Stomach smooth muscle (tissue), 2 donors: ENCODE measurements at regions not wholly inside any gene's neighbourhood (a gene's known extent, or its start where the extent isn't known, plus 50 kb on each side); places are given as distances from the start of the nearest gene placed in this dataset.
"Not testable (repeated sequence)": the region's sequence is repeated elsewhere in the genome, so short reads cannot be mapped to it uniquely, and the experiment has no call there.

ENCODE experiments used
- H3K27ac ChIP-seq: one replicate; pipeline ENCODE4 v1.7.0; 2013; ENCODE audit warnings: mild to moderate bottlenecking, low read length, inconsistent platforms
- H3K27me3 ChIP-seq, 2 donors: one replicate each; pipeline ENCODE4 v1.7.0; 2013; ENCODE audit warnings: low read length in 2 of 2; ENCODE audit not compliant: insufficient read depth in 2 of 2, control insufficient read depth in 1 of 2
- H3K36me3 ChIP-seq, 2 donors: one replicate each; pipeline ENCODE4 v1.7.0; 2013; ENCODE audit warnings: low read length in 2 of 2; ENCODE audit not compliant: control insufficient read depth in 2 of 2, insufficient read depth in 2 of 2
- H3K4me1 ChIP-seq: one replicate; pipeline ENCODE4 v1.7.0; 2013; ENCODE audit warnings: low read length; ENCODE audit not compliant: control insufficient read depth, insufficient read depth
- H3K4me3 ChIP-seq, 2 donors: one replicate each; pipeline ENCODE4 v1.7.0; 2013; ENCODE audit warnings: low read length in 2 of 2
- H3K9ac ChIP-seq, 2 donors: one replicate each; pipeline ENCODE4 v1.7.0; 2013; ENCODE audit warnings: low read length in 2 of 2, mild to moderate bottlenecking in 1 of 2
- H3K9me3 ChIP-seq, 2 donors: one replicate each; pipeline ENCODE4 v1.7.0; 2013; ENCODE audit warnings: low read length in 2 of 2; ENCODE audit not compliant: control insufficient read depth in 2 of 2
- donor health status: healthy.
- donor health status: Pancreatic carcinoma.

DNA sequence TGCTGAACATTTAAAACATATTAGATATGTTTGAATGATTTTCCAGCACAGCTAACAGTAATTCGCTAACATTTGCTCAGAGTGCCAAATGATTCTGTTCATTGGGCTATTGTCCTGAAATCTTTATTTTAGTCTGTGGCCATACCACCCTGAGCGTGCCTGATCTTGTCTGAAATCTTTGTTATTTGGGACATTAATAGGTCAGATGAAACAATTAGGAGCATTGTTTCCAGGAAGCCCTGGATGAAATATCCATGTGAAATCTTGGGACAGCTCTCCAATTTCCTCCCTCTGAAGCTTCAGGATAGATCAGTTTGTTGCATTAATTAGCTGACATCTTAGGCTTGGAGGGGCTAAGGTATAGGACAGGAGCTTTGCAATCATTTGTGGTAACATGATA, 512.0 kb downstream of the KIF20B start:
- Histone ChIP-seq H3K36me3 (no peaks in the 10 kb centered on the region), H3K4me3 (no peak overlapping the region), H3K27me3 (no peaks in the 10 kb centered on the region), H3K9me3 (no peaks in the 10 kb centered on the region), H3K27ac (no peak overlapping the region), H3K4me1 (no peaks in the 10 kb centered on the region), H3K9ac (no peak overlapping the region)

DNA sequence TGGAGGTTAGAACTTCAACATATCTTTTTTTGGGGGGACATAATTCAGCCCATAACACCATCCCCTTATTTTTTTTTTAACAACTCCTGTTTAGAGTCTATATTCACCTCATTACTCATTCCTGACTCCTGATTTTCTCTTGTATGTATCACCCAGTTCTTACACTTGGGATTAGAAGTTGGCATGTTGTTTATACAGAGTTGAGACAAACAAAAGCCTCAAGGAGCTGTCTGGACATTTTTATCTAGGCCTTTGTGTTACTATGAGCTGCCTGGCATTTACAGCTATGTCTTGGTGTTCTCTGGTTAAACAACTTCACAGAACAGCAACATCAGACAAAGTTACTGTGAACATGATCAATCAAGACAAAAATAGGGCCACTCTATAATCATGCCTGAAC, 517.5 kb downstream of the KIF20B start:
- Histone ChIP-seq H3K4me3 (no peak overlapping the region), H3K27me3 (no peaks in the 10 kb centered on the region), H3K27ac (no peak overlapping the region), H3K36me3 (no peaks in the 10 kb centered on the region), H3K9me3 (no peaks in the 10 kb centered on the region), H3K4me1 (no peaks in the 10 kb centered on the region), H3K9ac (no peak overlapping the region)

DNA sequence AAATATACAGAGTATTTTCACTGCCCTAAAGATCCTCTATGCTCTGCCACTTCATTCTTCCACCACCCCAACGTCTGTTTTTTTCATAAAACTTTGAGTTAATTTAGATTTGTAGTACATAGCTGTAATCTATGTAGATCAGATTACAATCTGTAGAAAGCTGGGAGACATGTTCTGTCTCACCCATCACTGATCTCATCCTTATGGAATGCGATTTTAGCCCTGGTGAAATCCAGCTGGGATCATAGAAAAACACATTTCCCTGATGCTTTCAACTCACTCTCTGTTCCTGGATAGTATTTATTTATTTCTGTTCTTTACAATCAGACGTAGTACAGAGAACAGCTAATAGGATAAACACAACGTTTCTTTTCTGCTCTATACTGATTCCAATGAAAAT, 521.0 kb downstream of the KIF20B start:
- no peaks in the 10 kb centered on the region for H3K4me1 ChIP-seq
- no peak overlapping the region for H3K4me3 ChIP-seq
- no peaks in the 10 kb centered on the region for H3K36me3 ChIP-seq
- no peaks in the 10 kb centered on the region for H3K27me3 ChIP-seq
- H3K9me3 ChIP-seq, result no peaks in the 10 kb centered on the region
- no peak overlapping the region for H3K9ac ChIP-seq
- no peak overlapping the region for H3K27ac ChIP-seq

DNA sequence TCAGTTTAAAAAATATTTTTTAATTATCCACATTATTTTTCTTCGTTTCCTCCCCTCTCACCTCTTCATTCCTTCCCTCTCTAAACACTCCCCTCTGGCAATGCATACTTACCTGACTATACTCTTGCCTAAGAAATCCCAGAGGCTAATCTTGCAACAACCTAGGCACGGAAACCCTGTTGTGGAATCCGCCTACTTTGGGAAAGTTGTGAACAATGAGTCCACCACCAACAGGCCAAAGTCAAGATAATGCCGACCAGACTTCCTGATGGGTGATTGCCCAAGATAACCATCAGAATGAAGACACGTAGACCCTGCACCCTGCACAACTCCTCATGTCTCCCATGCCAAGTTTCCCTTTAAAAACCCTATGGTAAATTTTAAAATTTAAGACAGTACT, 521.5 kb downstream of the KIF20B start:
- Histone ChIP-seq H3K9ac (no peak overlapping the region), H3K4me3 (no peak overlapping the region)

DNA sequence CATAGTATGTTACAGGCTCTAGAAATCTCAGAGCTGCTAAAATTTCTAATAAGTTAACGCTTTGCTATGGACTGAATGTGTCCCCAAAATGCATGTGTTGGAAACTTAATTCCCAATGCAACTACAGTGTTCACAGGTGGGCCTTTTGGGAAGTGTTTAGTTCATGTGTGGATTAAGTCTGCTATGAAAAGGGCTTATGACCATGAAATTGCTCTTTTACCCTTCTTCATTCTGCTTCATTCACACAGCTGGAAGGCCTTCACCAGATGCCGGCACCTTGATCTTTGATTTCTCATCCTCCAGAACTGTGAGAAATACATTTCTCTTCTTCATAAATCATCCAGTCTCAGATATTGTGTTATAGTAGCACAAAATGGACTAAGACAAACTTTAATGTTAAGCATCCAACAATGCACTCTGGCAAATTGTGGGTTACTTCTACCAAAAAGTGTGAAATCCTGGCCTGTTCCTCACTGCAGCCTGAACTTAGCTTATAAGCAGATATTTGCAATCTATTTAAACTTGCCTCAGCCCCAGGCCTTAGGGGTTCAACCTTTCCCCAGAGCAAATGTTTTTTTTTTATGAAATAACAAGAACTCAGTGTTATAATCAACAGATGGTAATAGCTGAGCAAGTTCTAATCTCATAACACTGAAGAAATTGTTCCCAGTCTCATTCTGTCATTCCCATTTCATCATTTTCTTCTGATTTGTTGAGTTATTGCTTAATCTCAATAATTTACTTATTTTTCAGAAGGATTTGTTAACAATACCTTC, 523.6 kb downstream of the KIF20B start:
- no peaks in the 10 kb centered on the region for H3K9me3 ChIP-seq
- no peak overlapping the region for H3K27ac ChIP-seq
- H3K4me1 ChIP-seq, result no peaks in the 10 kb centered on the region
- no peak overlapping the region for H3K4me3 ChIP-seq
- H3K27me3 ChIP-seq, result no peaks in the 10 kb centered on the region
- H3K9ac ChIP-seq, result no peak overlapping the region
- no peaks in the 10 kb centered on the region for H3K36me3 ChIP-seq

More for the DNA sequence above, 521.5 kb downstream of the KIF20B start:
- H3K9me3 ChIP-seq, result no peaks in the 10 kb centered on the region
- no peak overlapping the region for H3K27ac ChIP-seq
- no peaks in the 10 kb centered on the region for H3K36me3 ChIP-seq
- no peaks in the 10 kb centered on the region for H3K27me3 ChIP-seq
- H3K4me1 ChIP-seq, result no peaks in the 10 kb centered on the region

DNA sequence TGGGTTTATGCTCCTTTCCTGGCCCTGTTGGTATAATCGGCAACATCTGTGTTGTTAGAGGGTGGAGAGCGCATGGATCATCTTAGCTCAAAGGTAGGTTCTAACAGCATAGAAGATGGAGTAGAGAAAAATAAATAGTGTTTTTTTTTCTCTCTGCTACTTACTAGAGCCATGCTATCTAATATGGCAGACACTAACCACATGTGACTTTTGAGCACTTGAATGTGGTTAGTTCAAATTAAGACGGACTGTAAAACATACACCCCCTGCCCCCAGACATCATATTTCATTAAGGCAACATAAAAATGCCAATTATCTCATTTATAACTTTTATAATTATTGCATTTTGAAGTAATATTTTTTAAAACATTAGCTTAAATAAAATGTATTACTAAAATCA, 525.1 kb downstream of the KIF20B start:
- H3K4me3 ChIP-seq, result no peak overlapping the region
- H3K27me3 ChIP-seq, result no peaks in the 10 kb centered on the region
- H3K9ac ChIP-seq, result no peak overlapping the region

DNA sequence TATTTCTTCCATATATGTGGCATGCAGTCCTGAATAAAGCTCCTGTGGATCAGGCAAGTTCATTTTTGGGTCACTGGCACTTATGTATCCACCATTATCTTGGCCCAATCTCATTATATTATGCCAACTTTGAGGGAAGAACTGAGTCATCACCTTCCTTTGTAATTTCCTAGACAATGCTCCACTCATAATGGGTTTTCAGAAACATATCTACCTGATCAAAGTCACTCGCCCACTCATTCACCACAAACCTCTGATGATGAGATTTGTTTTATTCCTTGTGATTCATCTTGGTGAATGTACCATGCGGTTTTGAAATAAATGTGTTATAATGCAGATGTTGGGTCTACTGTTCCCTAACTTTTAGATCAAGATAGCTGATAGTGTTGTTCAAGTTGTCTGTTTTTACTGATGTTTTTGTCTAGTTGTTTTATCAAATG, 525.8 kb downstream of the KIF20B start:
- Histone ChIP-seq H3K27ac (no peak overlapping the region), H3K4me1 (no peaks in the 10 kb centered on the region), H3K4me3 (no peak overlapping the region), H3K27me3 (no peaks in the 10 kb centered on the region), H3K36me3 (no peaks in the 10 kb centered on the region), H3K9ac (no peak overlapping the region), H3K9me3 (no peaks in the 10 kb centered on the region)

More for the DNA sequence above, 525.1 kb downstream of the KIF20B start:
- Histone ChIP-seq H3K27ac (no peak overlapping the region), H3K9me3 (no peaks in the 10 kb centered on the region), H3K4me1 (no peaks in the 10 kb centered on the region), H3K36me3 (no peaks in the 10 kb centered on the region)

DNA sequence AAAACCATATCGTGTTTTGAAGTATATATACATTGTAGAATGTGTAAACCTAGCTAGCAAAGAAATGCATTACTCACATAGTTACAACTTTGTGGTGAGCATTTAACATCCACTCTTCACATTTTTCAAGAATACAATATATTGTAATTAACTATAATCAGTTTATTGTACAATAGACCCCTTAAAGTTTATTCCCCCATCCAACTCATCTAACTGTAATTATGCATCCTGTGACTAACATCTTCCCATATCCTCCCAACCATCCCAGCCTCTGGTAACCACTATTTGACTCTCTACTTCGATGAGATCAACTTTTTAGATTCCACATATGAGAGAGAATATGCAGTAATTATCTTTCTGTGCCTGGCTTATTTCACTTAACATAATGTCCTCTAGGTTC, 526.4 kb downstream of the KIF20B start:
- H3K4me3 ChIP-seq, result no peak overlapping the region
- H3K4me1 ChIP-seq, result no peaks in the 10 kb centered on the region
- H3K27ac ChIP-seq, result no peak overlapping the region
- H3K36me3 ChIP-seq, result no peaks in the 10 kb centered on the region
- no peak overlapping the region for H3K9ac ChIP-seq
- no peaks in the 10 kb centered on the region for H3K9me3 ChIP-seq
- H3K27me3 ChIP-seq, result no peaks in the 10 kb centered on the region

DNA sequence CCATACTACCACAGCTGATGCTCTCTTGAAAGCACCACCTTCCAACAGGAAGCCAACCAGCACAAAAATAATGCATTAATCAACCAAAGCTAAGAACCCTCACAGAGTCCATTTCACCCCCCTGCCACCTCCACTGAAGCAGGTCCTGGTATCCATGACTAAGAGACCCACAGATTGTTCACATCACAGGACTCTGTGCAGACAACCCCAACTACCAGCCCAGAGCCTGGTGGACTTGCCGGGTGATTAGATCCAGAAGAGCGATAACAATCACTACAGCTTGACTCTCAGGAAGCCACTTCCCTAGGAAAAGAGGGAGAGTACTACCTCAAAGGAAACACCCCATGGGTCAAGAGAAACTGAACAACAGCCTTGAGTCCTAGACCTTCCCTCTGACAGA, 528.1 kb downstream of the KIF20B start:
- Histone ChIP-seq H3K4me3 (no peak overlapping the region), H3K27ac (no peak overlapping the region), H3K36me3 (no peaks in the 10 kb centered on the region), H3K9me3 (no peaks in the 10 kb centered on the region), H3K4me1 (no peaks in the 10 kb centered on the region), H3K27me3 (no peaks in the 10 kb centered on the region), H3K9ac (no peak overlapping the region)

DNA sequence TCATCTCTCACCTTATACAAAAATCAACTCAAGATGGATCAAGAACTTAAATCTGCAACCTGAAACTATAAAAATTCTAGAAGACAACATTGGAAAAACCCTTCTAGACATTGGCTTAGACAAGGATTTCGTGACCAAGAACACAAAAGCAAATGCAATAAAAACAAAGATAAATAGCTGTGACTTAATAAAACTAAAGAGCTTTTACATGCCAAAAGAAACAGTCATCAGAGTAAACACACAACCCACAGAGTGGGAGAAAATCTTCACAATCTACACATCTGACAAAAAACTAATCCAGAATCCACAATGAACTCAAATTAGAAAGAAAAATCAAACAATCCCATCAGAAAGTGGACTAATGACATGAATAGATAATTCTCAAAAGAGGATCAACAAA, 532.4 kb downstream of the KIF20B start:
- H3K27me3 ChIP-seq, result not testable (repeated sequence)

DNA sequence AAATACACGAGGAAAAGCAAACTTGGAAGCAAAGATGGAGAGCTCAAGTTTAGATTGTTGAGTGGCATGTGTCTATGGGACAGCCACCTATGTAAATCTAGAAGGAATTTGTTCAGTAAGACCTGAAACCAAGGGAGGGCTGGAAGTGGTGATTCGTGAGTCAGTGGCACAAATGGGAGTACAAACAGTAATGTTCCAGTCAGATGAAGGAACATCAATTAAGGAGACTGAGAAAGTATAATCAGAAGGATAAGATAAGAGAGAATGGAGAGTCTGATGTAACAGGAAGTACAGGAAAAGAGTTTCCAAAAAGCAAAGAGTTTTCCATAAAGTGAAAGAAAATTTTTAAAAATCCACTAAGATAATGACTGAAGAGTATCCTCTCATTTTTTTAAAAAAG, 544.2 kb downstream of the KIF20B start:
- Histone ChIP-seq H3K9me3 (no peaks in the 10 kb centered on the region), H3K4me1 (no peaks in the 10 kb centered on the region), H3K4me3 (no peak overlapping the region), H3K36me3 (no peaks in the 10 kb centered on the region), H3K27ac (no peak overlapping the region), H3K27me3 (no peaks in the 10 kb centered on the region), H3K9ac (no peak overlapping the region)

More for the DNA sequence above, 532.4 kb downstream of the KIF20B start:
- H3K27ac ChIP-seq, H3K36me3 ChIP-seq, H3K9ac ChIP-seq, H3K4me3 ChIP-seq, H3K9me3 ChIP-seq, H3K4me1 ChIP-seq: not testable (repeated sequence)
